GM06990 (cell line): ENCODE measurements at regions not wholly inside any gene's neighbourhood (a gene's known extent, or its start where the extent isn't known, plus 50 kb on each side); places are given as distances from the start of the nearest gene placed in this dataset.

Experiments used
- DNase-seq: peaks from one replicate; pipeline ENCODE4 v3.0.0-alpha.2; 2011; ENCODE audit not compliant: insufficient read length; ENCODE audit errors: extremely low read depth
- H3K27me3 ChIP-seq: replicated peaks from 2 replicates; pipeline ENCODE4 v1.6.0; 2011; ENCODE audit warnings: low read length; ENCODE audit not compliant: control insufficient read depth, insufficient read depth
- H3K36me3 ChIP-seq: 2 replicates; pipeline ENCODE4 v1.5.1; 2011; ENCODE audit warnings: low read length; ENCODE audit not compliant: control insufficient read depth, insufficient read depth
- H3K4me3 ChIP-seq: replicated peaks from 2 replicates; pipeline ENCODE4 v1.5.1; 2011; ENCODE audit warnings: low read depth, mild to moderate bottlenecking, control low read depth, low read length
- TF ChIP-seq, protein P1 (sequence below): IDR thresholded peaks from 2 replicates; pipeline ENCODE4 v1.5.1; 2011; ENCODE audit warnings: low read length, control low read depth, mild to moderate bottlenecking, inconsistent platforms; ENCODE audit not compliant: insufficient read depth, poor library complexity, severe bottlenecking

DNA sequence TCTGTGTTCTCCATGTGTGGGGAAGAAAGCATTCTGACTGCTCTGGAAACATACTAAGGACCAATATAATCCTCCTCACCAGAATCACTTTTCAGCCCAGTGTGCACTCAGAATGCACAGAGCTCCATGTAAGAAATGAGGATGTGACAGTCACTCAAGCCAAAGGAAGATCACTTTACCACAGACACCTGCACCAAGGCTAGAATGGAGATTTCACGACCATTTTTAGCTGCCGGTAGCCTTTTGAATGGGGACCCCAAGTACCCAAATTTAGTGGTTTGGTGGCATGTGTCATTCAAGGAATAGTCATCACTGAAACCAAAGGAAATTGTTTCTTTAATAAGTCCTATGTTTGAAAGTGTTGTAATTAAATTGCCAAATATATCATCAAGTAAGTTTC is 613.2 kb upstream of the ACVR2A start:
- Histone ChIP-seq H3K27me3 (no peaks in the 10 kb centered on the region), H3K36me3 (no peaks in the 10 kb centered on the region), H3K4me3 (no peak overlapping the region)
- TF ChIP-seq, protein P1, sequence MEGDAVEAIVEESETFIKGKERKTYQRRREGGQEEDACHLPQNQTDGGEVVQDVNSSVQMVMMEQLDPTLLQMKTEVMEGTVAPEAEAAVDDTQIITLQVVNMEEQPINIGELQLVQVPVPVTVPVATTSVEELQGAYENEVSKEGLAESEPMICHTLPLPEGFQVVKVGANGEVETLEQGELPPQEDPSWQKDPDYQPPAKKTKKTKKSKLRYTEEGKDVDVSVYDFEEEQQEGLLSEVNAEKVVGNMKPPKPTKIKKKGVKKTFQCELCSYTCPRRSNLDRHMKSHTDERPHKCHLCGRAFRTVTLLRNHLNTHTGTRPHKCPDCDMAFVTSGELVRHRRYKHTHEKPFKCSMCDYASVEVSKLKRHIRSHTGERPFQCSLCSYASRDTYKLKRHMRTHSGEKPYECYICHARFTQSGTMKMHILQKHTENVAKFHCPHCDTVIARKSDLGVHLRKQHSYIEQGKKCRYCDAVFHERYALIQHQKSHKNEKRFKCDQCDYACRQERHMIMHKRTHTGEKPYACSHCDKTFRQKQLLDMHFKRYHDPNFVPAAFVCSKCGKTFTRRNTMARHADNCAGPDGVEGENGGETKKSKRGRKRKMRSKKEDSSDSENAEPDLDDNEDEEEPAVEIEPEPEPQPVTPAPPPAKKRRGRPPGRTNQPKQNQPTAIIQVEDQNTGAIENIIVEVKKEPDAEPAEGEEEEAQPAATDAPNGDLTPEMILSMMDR = no peak
- peak; percentile 24 for DNase-seq

DNA sequence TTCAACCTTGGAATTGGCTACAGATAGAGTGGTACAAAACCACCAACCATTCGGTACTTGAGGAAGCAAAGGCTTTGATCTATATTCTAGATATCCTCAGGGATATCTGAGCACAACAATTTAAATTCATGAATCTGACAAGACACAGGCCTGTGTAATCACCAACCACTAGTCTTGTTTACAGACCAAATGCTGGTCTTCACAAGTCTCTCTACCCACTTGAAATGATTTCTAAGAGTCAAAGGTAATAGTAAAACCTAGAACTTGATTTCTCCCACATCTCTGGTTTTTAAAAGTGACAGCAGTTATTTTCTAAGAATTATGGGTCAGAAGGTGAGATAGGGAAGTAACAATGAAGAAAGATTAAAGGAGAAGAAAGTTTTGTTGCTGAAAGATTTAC is 613.7 kb upstream of the ACVR2A start:
- Histone ChIP-seq H3K4me3 (no peak overlapping the region), H3K36me3 (no peaks in the 10 kb centered on the region), H3K27me3 (no peaks in the 10 kb centered on the region)
- TF ChIP-seq, protein P1 = no peak
- DNase-seq = no peak

DNA sequence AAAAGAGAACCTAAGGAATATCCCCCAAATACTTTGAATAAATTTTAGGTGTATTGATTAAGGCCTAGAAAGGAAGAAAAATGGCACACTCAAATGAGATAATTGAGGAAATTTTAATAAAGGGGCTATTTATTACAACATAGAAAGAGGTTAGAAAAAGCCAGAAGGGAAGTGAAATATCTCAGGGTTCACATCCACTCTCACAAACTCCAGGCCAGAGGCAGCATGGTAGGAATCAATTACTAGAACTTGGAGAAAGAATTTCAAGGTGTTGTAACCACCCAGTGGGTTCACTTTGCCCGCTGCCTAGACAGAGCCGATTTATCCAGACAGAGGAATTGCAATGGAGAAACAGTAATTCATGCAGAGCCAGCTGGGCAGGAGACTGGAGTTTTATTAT is 617.5 kb upstream of the ACVR2A start:
- no peak for DNase-seq
- Histone ChIP-seq H3K27me3 (no peaks in the 10 kb centered on the region), H3K36me3 (no peaks in the 10 kb centered on the region), H3K4me3 (no peak overlapping the region)
- TF ChIP-seq, protein P1 = no peak

DNA sequence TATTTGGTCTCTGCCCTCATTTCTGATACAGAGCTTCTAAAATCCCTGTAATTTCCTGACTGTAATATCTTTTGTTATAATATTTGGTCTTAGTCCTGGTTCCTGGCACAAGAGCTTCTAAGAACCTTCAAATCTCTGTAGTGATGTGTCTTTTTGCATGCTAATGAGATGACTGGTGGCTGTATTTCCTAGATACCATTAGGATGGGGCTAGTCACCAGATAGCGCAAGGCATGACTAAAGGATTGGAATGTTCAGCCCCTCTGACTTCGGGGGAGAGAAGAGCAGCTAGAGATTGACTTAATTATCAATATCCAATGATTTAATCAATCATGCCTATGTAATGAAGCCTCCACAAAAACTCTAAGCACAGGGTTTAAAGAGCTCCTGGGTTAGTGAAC is 620.8 kb upstream of the ACVR2A start:
- TF ChIP-seq, protein P1 = no peak
- no peak for DNase-seq

DNA sequence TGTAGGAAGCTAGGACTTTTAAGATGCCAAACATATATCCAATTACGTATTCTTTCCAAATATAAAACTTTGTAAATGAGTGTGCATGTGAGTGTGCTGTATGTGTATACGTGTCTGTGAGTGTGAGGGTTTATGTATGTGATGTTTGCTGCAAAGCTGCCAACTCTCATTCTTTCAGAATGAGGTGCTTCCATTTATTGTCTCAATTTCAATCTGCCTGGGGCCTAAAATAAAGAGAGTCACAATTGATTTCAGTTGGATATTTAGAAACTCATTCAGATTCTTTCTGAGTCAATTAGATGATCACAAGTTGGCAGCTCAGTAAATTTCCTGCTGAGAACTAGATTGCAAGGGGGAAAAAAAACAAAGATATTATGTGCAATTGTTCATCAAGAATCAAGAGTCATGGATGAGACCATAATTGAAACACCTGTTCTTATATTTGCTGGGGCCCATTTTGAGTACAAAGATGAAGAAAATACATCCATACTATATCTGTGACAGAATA is 621.2 kb upstream of the ACVR2A start:
- TF ChIP-seq, protein P1 = no peak
- Histone ChIP-seq H3K36me3 (no peaks in the 10 kb centered on the region), H3K4me3 (no peak overlapping the region), H3K27me3 (no peaks in the 10 kb centered on the region)
- DNase-seq = no peak

More for the DNA sequence above, 620.8 kb upstream of the ACVR2A start:
- H3K36me3 ChIP-seq = no peaks in the 10 kb centered on the region
- H3K27me3 ChIP-seq = no peaks in the 10 kb centered on the region
- H3K4me3 ChIP-seq = no peak overlapping the region

DNA sequence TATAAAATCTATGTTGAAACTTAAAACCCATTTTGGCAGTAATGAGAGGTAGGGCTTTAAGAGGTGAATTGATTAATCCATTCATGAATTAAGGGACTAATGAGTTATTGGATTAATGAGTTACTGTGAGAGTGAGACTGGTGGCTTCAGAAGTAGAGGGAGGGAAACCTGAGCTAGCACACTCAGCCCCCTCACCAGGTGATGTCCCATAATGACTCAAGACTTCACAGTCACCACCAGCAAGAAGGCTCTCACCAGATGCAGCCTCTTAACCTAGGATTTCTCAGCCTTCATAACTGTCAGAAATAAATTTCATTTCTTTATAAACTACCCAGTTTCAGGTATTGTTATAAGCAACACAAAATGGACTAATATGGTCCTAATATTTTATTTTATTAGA is 621.7 kb upstream of the ACVR2A start:
- no peak for DNase-seq

More for the DNA sequence above, 621.7 kb upstream of the ACVR2A start:
- no peak overlapping the region for H3K4me3 ChIP-seq
- TF ChIP-seq, protein P1 = no peak
- no peaks in the 10 kb centered on the region for H3K27me3 ChIP-seq
- H3K36me3 ChIP-seq = no peaks in the 10 kb centered on the region
